ENCODE measurements at regions not wholly inside any gene's neighbourhood (a gene's known extent, or its start where the extent isn't known, plus 50 kb on each side); places are given as distances from the start of the nearest gene placed in this dataset.

DNA sequence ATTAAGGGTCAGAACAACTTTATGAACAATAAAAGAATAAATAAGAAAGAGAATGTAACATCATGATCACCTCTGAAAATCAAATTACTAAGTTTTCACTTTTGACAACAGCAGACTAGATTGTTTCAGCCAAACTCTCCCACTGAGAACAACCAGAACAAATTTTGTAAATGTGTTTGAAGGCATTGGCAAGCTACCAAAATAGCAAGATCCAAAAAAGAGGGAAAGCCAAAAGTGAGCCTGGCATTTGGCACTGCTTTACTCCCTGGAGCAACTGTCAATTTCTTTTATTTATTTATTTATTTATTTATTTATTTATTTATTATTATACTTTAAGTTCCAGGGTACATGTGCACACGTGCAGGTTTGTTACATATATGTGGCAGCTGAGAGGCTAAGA lies 67.2 kb downstream of the CFAP44 start:
- H3K14ac ChIP-seq (replicated peaks; ENCODE audit: low read depth, low read length) = no peak overlapping the region
- ChIA-PET CTCF (interaction anchor here (0.6 kb wide), 1 partner anchor 46 kb away, joined by 6 read pairs; no protein-coding TSS in a partner anchor), POLR2A (ENCODE audit: unreplicated experiment) (no interaction called here)
- H2AK9ac ChIP-seq (replicated peaks; ENCODE audit: low read depth, low read length, poor library complexity) = no peak overlapping the region
- no peak overlapping the region for H3K4me2 ChIP-seq (ENCODE audit: low read depth, low read length)
- no peaks in the 10 kb centered on the region for H3K9me3 ChIP-seq (ENCODE audit: control insufficient read depth, insufficient read depth, low read length)
- H2AK5ac ChIP-seq (ENCODE audit: low read depth, low read length) = no peak overlapping the region
- DNase-seq (no peak), ATAC-seq (ENCODE audit: low read depth) (no peak)
- H4K8ac ChIP-seq (ENCODE audit: low read depth in 2 of 2, low read length in 2 of 2) = no peak overlapping the region
- WGBS, 2 experiments (ENCODE audit: extremely low coverage in 2 of 2, insufficient read length in 1 of 2) = no CpG with 5 or more reads among the region's 1 CpG
- no peak overlapping the region for H3K18ac ChIP-seq (ENCODE audit: low read depth, low read length)
- H2AFZ ChIP-seq (replicated peaks; ENCODE audit: low read length, poor library complexity) = no peak overlapping the region
- no peak overlapping the region for H3K23ac ChIP-seq (ENCODE audit: low read depth, low read length)
- no peak overlapping the region for H4K5ac ChIP-seq (ENCODE audit: low read depth, low read length)
- no peaks in the 10 kb centered on the region for H3K27me3 ChIP-seq (ENCODE audit: control insufficient read depth, insufficient read depth, low read length)
- no peaks in the 10 kb centered on the region for H3K79me1 ChIP-seq (ENCODE audit: low read depth in 1 of 2, low read length in 2 of 2)
- no peaks in the 10 kb centered on the region for H4K20me1 ChIP-seq (ENCODE audit: insufficient read depth, low read length)
- no peak overlapping the region for H4K91ac ChIP-seq (ENCODE audit: insufficient read depth, low read depth, low read length)
- no peak for TF ChIP-seq POLR2A (IDR thresholded peaks at IDR 0.05; ENCODE audit: low read depth, low read length)
- TF ChIP-seq MAFK (IDR thresholded peaks at IDR 0.05; ENCODE audit: low read depth, low read length) = no peak
- TF ChIP-seq FOS (IDR thresholded peaks at IDR 0.05; ENCODE audit: low read depth, low read length) = no peak
- TF ChIP-seq, protein P1, sequence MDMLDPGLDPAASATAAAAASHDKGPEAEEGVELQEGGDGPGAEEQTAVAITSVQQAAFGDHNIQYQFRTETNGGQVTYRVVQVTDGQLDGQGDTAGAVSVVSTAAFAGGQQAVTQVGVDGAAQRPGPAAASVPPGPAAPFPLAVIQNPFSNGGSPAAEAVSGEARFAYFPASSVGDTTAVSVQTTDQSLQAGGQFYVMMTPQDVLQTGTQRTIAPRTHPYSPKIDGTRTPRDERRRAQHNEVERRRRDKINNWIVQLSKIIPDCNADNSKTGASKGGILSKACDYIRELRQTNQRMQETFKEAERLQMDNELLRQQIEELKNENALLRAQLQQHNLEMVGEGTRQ (IDR thresholded peaks at IDR 0.05; ENCODE audit: low read depth, low read length) = no peak
- TF ChIP-seq SMC3 (IDR thresholded peaks at IDR 0.05; ENCODE audit: low read depth, low read length) = no peak
- TF ChIP-seq, protein P2, sequence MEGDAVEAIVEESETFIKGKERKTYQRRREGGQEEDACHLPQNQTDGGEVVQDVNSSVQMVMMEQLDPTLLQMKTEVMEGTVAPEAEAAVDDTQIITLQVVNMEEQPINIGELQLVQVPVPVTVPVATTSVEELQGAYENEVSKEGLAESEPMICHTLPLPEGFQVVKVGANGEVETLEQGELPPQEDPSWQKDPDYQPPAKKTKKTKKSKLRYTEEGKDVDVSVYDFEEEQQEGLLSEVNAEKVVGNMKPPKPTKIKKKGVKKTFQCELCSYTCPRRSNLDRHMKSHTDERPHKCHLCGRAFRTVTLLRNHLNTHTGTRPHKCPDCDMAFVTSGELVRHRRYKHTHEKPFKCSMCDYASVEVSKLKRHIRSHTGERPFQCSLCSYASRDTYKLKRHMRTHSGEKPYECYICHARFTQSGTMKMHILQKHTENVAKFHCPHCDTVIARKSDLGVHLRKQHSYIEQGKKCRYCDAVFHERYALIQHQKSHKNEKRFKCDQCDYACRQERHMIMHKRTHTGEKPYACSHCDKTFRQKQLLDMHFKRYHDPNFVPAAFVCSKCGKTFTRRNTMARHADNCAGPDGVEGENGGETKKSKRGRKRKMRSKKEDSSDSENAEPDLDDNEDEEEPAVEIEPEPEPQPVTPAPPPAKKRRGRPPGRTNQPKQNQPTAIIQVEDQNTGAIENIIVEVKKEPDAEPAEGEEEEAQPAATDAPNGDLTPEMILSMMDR (conservative IDR thresholded peaks at IDR 0.05; ENCODE audit: low read depth, low read length) = no peak
- TF ChIP-seq MXI1 (IDR thresholded peaks at IDR 0.05; ENCODE audit: borderline replicate concordance, low read depth, low read length) = no peak
- no peak for TF ChIP-seq RFX5 (IDR thresholded peaks at IDR 0.05; ENCODE audit: low read depth, low read length)
- TF ChIP-seq MAZ (IDR thresholded peaks at IDR 0.05; ENCODE audit: borderline replicate concordance, low read depth, low read length) = no peak
- TF ChIP-seq RCOR1 (IDR thresholded peaks at IDR 0.05; ENCODE audit: insufficient replicate concordance, low read length) = no peak
- no peak for TF ChIP-seq BHLHE40 (IDR thresholded peaks at IDR 0.05; ENCODE audit: low read depth, low read length)
- no peak for TF ChIP-seq CEBPB (IDR thresholded peaks at IDR 0.05; ENCODE audit: low read depth, low read length)
- TF ChIP-seq RAD21 (IDR thresholded peaks at IDR 0.05; ENCODE audit: low read length) = no peak
- no peak for TF ChIP-seq NFE2L2 (IDR thresholded peaks at IDR 0.05; ENCODE audit: low read depth, low read length)
- no peak overlapping the region for H2BK120ac ChIP-seq (ENCODE audit: low read depth, low read length)
- H2BK5ac ChIP-seq (ENCODE audit: low read depth, low read length, poor library complexity, severe bottlenecking) = no peak overlapping the region
- H3K4ac ChIP-seq (ENCODE audit: low read depth, low read length) = no peak overlapping the region
- no TSS peak for BruUV-seq (replicated peaks)
- no peaks in the 10 kb centered on the region for H3K4me1 ChIP-seq (ENCODE audit: control insufficient read depth, insufficient read depth, low read length)
- no peak overlapping the region for H3K56ac ChIP-seq (ENCODE audit: extremely low read depth, insufficient read depth, low read length)
- intact Hi-C loops (cut with micrococcal nuclease) (no loop called here), dilution Hi-C loops (cut with HindIII; ENCODE audit: low sequenced_read_pairs, unreplicated experiment) (no loop called here), in situ Hi-C loops (cut with MboI; ENCODE audit: low sequenced_read_pairs) (no loop called here)
- no peak overlapping the region for H3K9ac ChIP-seq (ENCODE audit: low read depth, low read length)
- H2BK15ac ChIP-seq (ENCODE audit: low read depth, low read length) = no peak overlapping the region
- H3K4me3 ChIP-seq (ENCODE audit: insufficient read depth, low read depth, low read length) = no peak overlapping the region
- no peak overlapping the region for H2BK20ac ChIP-seq (ENCODE audit: low read depth, low read length)
- H3K27ac ChIP-seq (ENCODE audit: insufficient read depth, low read length) = no peak overlapping the region
- no peaks in the 10 kb centered on the region for H3K9me1 ChIP-seq (ENCODE audit: insufficient read depth, low read length)
- H3K36me3 ChIP-seq (ENCODE audit: control insufficient read depth, insufficient read depth, low read length) = no peaks in the 10 kb centered on the region; the same call in 1 of the 2 replicates
